K562 (cell line): ENCODE measurements at regions not wholly inside any gene's neighbourhood (a gene's known extent, or its start where the extent isn't known, plus 50 kb on each side); places are given as distances from the start of the nearest gene placed in this dataset.

ENCODE experiments used
- CBFA2T2 ChIP-seq: fragments of 450-650 bp; conservative IDR thresholded peaks from 2 replicates; pipeline ENCODE4 v1.6.1; 2017; ENCODE audit warnings: mild to moderate bottlenecking
- CREM ChIP-seq: IDR thresholded peaks from 2 replicates; pipeline ENCODE4 v1.6.1; 2014; ENCODE audit warnings: antibody characterized with exemption, low read depth
- DNMT1 ChIP-seq: fragments of 450-650 bp; IDR thresholded peaks from 2 replicates; pipeline ENCODE4 v1.6.1; 2016; ENCODE audit warnings: antibody characterized with exemption, mild to moderate bottlenecking
- DPF2 ChIP-seq: fragments of 450-650 bp; IDR thresholded peaks from 2 replicates; pipeline ENCODE4 v1.6.1; 2016
- FOXM1 ChIP-seq, 2 experiments: fragments of 450-650 bp in 1 of 2; sonication (generic) in 1 of 2; formaldehyde crosslinking in 1 of 2; IDR thresholded peaks; 2 replicates each; pipeline versions ENCODE4 v1.6.1 to v1.9.0; 2017 to 2022; ENCODE audit warnings: low read depth in 2 of 2, mild to moderate bottlenecking in 2 of 2, missing genetic modification reagents in 1 of 2, moderate library complexity in 1 of 2
- GATA2 ChIP-seq: sonication (generic); formaldehyde crosslinking; IDR thresholded peaks from 2 replicates; pipeline ENCODE4 v1.4.0; 2020; ENCODE audit warnings: mild to moderate bottlenecking, missing genetic modification reagents
- KLF16 ChIP-seq: IDR thresholded peaks from 2 replicates; pipeline ENCODE4 v1.6.1; 2016; ENCODE audit warnings: antibody characterized with exemption
- LEF1 ChIP-seq: fragments of 450-650 bp; IDR thresholded peaks from 2 replicates; pipeline ENCODE4 v1.6.1; 2016; ENCODE audit warnings: mild to moderate bottlenecking
- MTA2 ChIP-seq: fragments of 450-650 bp; IDR thresholded peaks from 2 replicates; pipeline ENCODE4 v1.6.1; 2016; ENCODE audit warnings: low read depth
- NCOR1 ChIP-seq: fragments of 450-650 bp; IDR thresholded peaks from 2 replicates; pipeline ENCODE4 v1.6.1; 2016; ENCODE audit warnings: mild to moderate bottlenecking, moderate library complexity
- NEUROD1 ChIP-seq: fragments of 150-350 bp; IDR thresholded peaks from 2 replicates; pipeline ENCODE4 v1.6.1; 2014; ENCODE audit warnings: borderline replicate concordance, low read length, low read depth; ENCODE audit not compliant: partially characterized antibody
- NFIC ChIP-seq: fragments of 450-650 bp; IDR thresholded peaks from 2 replicates; pipeline ENCODE4 v1.6.1; 2017; ENCODE audit warnings: mild to moderate bottlenecking, inconsistent platforms
- PML ChIP-seq: IDR thresholded peaks from 2 replicates; pipeline ENCODE4 v1.6.1; 2012; ENCODE audit warnings: low read length, inconsistent platforms
- PRPF4 ChIP-seq: fragments of 200-400 bp; formaldehyde crosslinking; IDR thresholded peaks from one replicate; pipeline ENCODE4 v1.6.1; 2017; ENCODE audit warnings: low read length, low read depth, mild to moderate bottlenecking; ENCODE audit not compliant: insufficient read depth, poor library complexity, severe bottlenecking
- PURB ChIP-seq: sonication (generic); formaldehyde crosslinking; IDR thresholded peaks from 2 replicates; pipeline ENCODE4 v1.9.0; 2021; ENCODE audit warnings: low read depth, mild to moderate bottlenecking, missing genetic modification reagents
- RBM14 ChIP-seq: fragments of 200-400 bp; formaldehyde crosslinking; IDR thresholded peaks from 2 replicates; pipeline ENCODE4 v1.6.1; 2018; ENCODE audit warnings: low read depth, mild to moderate bottlenecking, low read length, moderate library complexity, borderline replicate concordance; ENCODE audit not compliant: insufficient read depth
- SMAD4 ChIP-seq: fragments of 250-450 bp; sonication (Bioruptor Pico); conservative IDR thresholded peaks from 2 replicates; pipeline ENCODE4 v1.8.0; 2021; ENCODE audit warnings: inconsistent platforms, mild to moderate bottlenecking, moderate library complexity
- STAT5A ChIP-seq: IDR thresholded peaks from 2 replicates; pipeline ENCODE4 v1.6.1; 2012; ENCODE audit warnings: low read length, inconsistent platforms, borderline replicate concordance
- TCF3 ChIP-seq: sonication (generic); formaldehyde crosslinking; IDR thresholded peaks from 2 replicates; pipeline ENCODE4 v1.4.0; 2020; ENCODE audit warnings: mild to moderate bottlenecking, missing genetic modification reagents
- TEAD4 ChIP-seq, 2 experiments: sonication (generic) in 1 of 2; formaldehyde crosslinking in 1 of 2; IDR thresholded peaks; 2 replicates each; pipeline versions ENCODE4 v1.6.1 to v1.8.0; 2012 to 2022; ENCODE audit warnings: borderline replicate concordance in 1 of 2, inconsistent platforms in 1 of 2, low read length in 1 of 2, mild to moderate bottlenecking in 1 of 2, missing genetic modification reagents in 1 of 2
- ZNF609 ChIP-seq: sonication (generic); formaldehyde crosslinking; IDR thresholded peaks from 2 replicates; pipeline ENCODE4 v1.8.1; 2023; ENCODE audit warnings: missing genetic modification reagents, mild to moderate bottlenecking, borderline replicate concordance
- ZNF639 ChIP-seq, 2 experiments: fragments of 200-800 bp in 1 of 2; sonication (Bioruptor generic) in 1 of 2; sonication (generic) in 1 of 2; formaldehyde crosslinking in 1 of 2; IDR thresholded peaks in 1 of 2; conservative IDR thresholded peaks in 1 of 2; 2 replicates each; pipeline versions ENCODE4 v1.5.0 to v1.6.1; 2016 to 2020; ENCODE audit warnings: missing compliant biosample characterization in 1 of 2, missing genetic modification characterization in 1 of 2, missing genetic modification reagents in 1 of 2
- TF ChIP-seq, protein P1 (sequence below): sonication (generic); formaldehyde crosslinking; IDR thresholded peaks from 2 replicates; pipeline ENCODE4 v1.9.0; 2022; ENCODE audit warnings: mild to moderate bottlenecking, missing genetic modification reagents

DNA sequence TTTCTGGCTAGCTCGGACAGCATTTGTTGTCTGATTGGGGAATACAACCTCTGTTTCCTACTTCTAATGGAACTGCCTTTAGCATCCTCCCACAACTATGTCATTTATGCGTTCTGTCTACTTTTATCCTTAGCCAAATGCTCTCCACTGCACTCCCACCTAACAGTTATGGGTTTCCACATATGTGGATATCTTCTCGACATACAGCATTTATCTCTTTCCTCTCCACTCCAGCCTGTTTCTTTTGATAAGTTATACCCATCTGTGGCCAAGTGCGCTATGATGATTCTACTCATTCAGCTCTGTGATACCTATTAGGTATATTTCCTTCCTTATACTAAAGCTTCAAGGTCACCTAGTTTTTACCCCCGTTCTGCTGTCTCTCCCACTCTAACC is 122.2 kb upstream of the NAP1L1 start (continued):
- TF ChIP-seq LEF1 (peak; percentile 17; the same call in 1 of the 2 replicates), PURB (CRISPR knock-in tag) (no peak), GATA2 (CRISPR knock-in tag) (peak; percentile 55; the same call in 1 of the 2 replicates), CREM (0 out of 2 replicates have a peak, but pooled peaks have one; percentile 7), DPF2 (peak; percentile 77), KLF16 (peak; percentile 72; the same call in 1 of the 2 replicates), DNMT1 (no peak), NFIC (peak; percentile 61), NCOR1 (peak; percentile 85), MTA2 (peak; percentile 58), TCF3 (CRISPR knock-in tag) (peak; percentile 92), STAT5A (0 out of 2 replicates have a peak, but pooled peaks have one; percentile 35), CBFA2T2 (peak; percentile 88), NEUROD1 (no peak), RBM14 (no peak), PML (0 out of 2 replicates have a peak, but pooled peaks have one; percentile 27), ZNF609 (CRISPR knock-in tag) (no peak), PRPF4 (no peak), TEAD4 (IDR thresholded peaks at IDR 0.05; ENCODE audit: low read length) (peak; percentile 84), TEAD4 (CRISPR knock-in tag; IDR thresholded peaks at IDR 0.05; ENCODE audit: borderline replicate concordance) (no peak), ZNF639 (CRISPR knock-in tag; conservative IDR thresholded peaks at IDR 0.05 in 1 of 2, IDR thresholded peaks at IDR 0.05 in 1 of 2) (0 out of 4 replicates have a peak, but pooled peaks of 1 of the 2 experiments have one; percentile 46), SMAD4 (CRISPR knock-in tag) (0 out of 2 replicates have a peak, but pooled peaks have one; percentile 10), FOXM1 (IDR thresholded peaks at IDR 0.05; ENCODE audit: low read depth) (peak; percentile 35; the same call in 1 of the 2 replicates), FOXM1 (CRISPR knock-in tag; IDR thresholded peaks at IDR 0.05; ENCODE audit: low read depth) (no peak)
- TF ChIP-seq, protein P1, sequence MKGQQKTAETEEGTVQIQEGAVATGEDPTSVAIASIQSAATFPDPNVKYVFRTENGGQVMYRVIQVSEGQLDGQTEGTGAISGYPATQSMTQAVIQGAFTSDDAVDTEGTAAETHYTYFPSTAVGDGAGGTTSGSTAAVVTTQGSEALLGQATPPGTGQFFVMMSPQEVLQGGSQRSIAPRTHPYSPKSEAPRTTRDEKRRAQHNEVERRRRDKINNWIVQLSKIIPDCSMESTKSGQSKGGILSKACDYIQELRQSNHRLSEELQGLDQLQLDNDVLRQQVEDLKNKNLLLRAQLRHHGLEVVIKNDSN (CRISPR knock-in tag), result no peak
